Stimulated activated effector memory CD8-positive, alpha-beta T cell treated with anti-CD3 and anti-CD28 coated beads, Interleukin-12 subunit alpha, Interleukin-12 subunit beta, amount 100 ng/mL, for 72 hours (primary cell): ENCODE measurements at regions not wholly inside any gene's neighbourhood (a gene's known extent, or its start where the extent isn't known, plus 50 kb on each side); places are given as distances from the start of the nearest gene placed in this dataset.
"Not testable (repeated sequence)": the region's sequence is repeated elsewhere in the genome, so short reads cannot be mapped to it uniquely, and the experiment has no call there.

ENCODE experiments used
- ATAC-seq: fragments of 150-1000 bp; cut with Tn5 transposase; 2 replicates; pipeline ENCODE4 v1.10.0; 2021
- DNase-seq, 2 donors: peaks; one replicate each; pipeline ENCODE4 v3.0.0; 2021 to 2022; ENCODE audit warnings: low spot score in 2 of 2
- H3K27ac Mint-ChIP-seq: one replicate; pipeline ENCODE4 v1.8.0; 2022; ENCODE audit warnings: mild to moderate bottlenecking, mixed read lengths
- H3K36me3 Mint-ChIP-seq: one replicate; pipeline ENCODE4 v1.8.0; 2022; ENCODE audit warnings: mild to moderate bottlenecking, mixed read lengths
- H3K4me1 Mint-ChIP-seq: one replicate; pipeline ENCODE4 v1.8.0; 2022; ENCODE audit warnings: mixed read lengths
- H3K4me3 Mint-ChIP-seq: one replicate; pipeline ENCODE4 v1.8.0; 2022; ENCODE audit warnings: mild to moderate bottlenecking, mixed read lengths
- H3K9me3 Mint-ChIP-seq: one replicate; pipeline ENCODE4 v1.8.0; 2022; ENCODE audit warnings: mixed read lengths

DNA sequence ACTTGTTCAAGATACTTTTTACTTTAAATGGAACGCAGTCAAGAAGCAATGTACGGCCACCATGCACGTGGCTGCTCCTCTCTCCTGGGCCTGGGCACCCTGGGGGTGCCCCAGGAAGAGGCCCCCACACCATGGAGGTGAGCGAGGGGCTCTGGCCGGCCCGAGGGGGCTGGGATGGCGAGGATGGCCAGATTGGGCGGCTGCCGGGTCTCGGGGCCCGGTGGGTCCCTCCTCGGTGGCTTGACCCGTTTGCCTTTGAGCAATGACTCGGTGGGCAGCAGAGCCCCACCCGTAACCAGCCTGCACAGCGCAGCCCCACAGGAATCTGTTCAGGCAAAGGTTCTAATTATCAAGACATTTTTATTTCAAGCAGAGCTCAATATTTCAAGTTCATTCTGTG, 167.4 kb downstream of the BRD1 start:
- no peak overlapping the region for H3K4me3 Mint-ChIP-seq

DNA sequence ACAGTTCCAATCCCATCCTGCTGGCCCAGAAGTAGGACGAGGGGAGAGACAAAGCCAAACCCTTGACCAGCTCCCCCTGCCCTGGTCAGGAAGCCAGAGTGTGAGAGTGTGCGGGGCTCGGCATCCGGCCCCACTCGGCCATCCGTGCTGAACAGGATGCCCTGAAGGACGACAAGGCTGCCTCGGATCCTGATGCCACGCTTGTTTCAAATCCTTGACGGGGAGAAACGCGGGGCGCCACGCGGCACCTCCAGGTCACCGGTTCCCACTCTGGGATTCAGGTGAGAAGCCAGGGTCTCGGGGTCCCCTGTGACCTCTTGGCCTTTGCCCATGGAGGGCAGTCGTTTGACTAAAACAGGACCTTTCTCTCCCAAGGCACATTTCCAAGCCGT, 167.8 kb downstream of the BRD1 start:
- H3K9me3 Mint-ChIP-seq = no peaks in the 10 kb centered on the region

More for the DNA sequence above, 167.4 kb downstream of the BRD1 start:
- Mint-ChIP-seq H3K36me3 (peaks cover 16% of the 10 kb centered on the region), H3K4me1 (peaks cover 21% of the 10 kb centered on the region), H3K27ac (no peak overlapping the region), H3K9me3 (no peaks in the 10 kb centered on the region)
- DNase-seq = no peak
- no peak for ATAC-seq

DNA sequence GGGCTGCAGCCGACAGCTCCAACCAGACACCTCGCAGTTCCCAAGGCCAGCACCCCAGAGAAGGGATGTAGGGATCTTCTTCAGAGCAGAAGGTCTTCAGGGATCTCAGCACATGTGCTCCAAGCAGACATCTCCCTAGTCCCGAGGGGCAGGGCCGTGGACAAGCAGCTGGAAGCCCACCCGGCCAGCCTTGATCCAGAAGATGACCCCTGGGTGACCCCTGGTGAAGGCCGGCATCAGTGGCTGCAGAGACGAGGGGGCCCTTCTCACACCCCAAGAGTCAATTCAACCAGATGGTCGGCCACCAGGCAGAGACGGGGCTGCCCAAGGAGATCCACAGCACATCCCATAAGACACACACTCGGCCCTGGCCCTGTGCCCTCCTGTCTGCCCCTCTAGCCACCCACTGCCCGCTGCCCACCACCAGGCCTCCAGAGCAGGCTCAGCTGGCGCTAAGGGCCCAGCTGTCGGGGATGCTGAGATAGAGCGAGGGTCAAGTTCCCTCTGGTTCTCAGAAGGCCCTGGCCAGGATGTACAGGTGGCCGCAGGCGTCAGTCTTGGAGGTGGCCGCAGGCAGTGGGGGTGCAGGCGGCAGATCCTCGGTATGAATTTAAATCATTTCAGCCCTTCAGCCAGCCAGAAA, 168.3 kb downstream of the BRD1 start:
- no peak for DNase-seq
- Mint-ChIP-seq H3K36me3 (peaks cover 25% of the 10 kb centered on the region), H3K27ac (no peak overlapping the region), H3K4me1 (peaks cover 28% of the 10 kb centered on the region), H3K9me3 (no peaks in the 10 kb centered on the region), H3K4me3 (no peak overlapping the region)
- ATAC-seq = no peak

More for the DNA sequence above, 167.8 kb downstream of the BRD1 start:
- no peak overlapping the region for H3K27ac Mint-ChIP-seq
- H3K36me3 Mint-ChIP-seq = peaks cover 20% of the 10 kb centered on the region
- ATAC-seq = no peak
- DNase-seq = no peak
- H3K4me1 Mint-ChIP-seq = peaks cover 25% of the 10 kb centered on the region
- H3K4me3 Mint-ChIP-seq = no peak overlapping the region

DNA sequence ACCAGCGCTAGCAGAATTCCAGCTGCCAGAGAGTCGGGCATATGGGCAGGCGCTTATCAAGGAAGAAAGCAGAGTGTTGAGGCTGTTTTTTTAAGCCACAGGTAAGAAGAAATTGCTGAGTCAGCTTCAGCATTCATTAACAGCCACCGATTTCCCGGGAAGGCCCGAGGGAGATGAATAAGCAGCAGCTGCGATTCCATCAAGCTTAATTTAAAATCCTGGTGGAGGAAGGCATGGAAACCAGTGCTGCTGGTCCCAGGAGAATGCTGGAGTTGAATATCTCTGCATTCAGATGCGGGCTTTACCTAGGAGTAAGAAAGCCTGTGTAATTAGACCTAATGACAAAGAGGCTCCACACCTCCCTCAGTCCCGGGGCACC, 168.8 kb downstream of the BRD1 start:
- H3K4me3 Mint-ChIP-seq = no peak overlapping the region
- ATAC-seq (no peak), DNase-seq (no peak)
- H3K27ac Mint-ChIP-seq = peak overlapping the region; percentile 89
- H3K36me3 Mint-ChIP-seq = peaks cover 30% of the 10 kb centered on the region
- peaks cover 28% of the 10 kb centered on the region for H3K4me1 Mint-ChIP-seq
- H3K9me3 Mint-ChIP-seq = no peaks in the 10 kb centered on the region

DNA sequence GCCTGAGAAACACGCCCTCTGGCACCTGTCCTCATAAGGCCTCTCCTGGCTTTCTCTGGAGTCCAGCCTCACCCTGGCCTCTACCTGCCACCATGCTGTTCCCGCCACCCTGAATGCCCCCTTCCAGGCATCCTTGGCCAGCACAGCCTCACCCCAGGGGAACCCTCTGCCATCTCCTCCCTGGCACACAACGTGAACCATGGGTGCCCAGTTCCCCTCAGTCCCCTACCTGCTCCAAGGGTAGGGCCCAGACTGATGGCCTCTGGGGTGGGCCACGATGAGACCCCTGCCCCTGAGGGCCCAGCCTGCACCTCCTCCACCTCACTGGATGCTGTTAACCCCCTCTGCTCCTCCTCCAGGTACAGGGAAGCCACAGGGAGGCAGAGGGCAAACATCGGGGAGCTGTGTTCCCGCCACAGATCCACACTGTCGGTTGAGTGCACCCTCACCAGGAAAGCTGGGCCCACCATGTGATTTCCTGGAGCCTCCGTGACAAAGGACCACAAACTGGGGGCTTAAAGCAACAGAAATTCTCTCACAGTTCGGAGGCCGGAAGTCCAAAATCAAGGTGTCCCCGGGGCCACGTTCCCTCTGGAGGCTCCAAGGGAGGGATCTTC, 169.6 kb downstream of the BRD1 start:
- DNase-seq (no peak), ATAC-seq (no peak)
- Mint-ChIP-seq H3K27ac (peak overlapping the region; percentile 89), H3K4me3 (peak overlapping the region; percentile 86), H3K9me3 (no peaks in the 10 kb centered on the region), H3K4me1 (peaks cover 28% of the 10 kb centered on the region), H3K36me3 (peaks cover 30% of the 10 kb centered on the region)

DNA sequence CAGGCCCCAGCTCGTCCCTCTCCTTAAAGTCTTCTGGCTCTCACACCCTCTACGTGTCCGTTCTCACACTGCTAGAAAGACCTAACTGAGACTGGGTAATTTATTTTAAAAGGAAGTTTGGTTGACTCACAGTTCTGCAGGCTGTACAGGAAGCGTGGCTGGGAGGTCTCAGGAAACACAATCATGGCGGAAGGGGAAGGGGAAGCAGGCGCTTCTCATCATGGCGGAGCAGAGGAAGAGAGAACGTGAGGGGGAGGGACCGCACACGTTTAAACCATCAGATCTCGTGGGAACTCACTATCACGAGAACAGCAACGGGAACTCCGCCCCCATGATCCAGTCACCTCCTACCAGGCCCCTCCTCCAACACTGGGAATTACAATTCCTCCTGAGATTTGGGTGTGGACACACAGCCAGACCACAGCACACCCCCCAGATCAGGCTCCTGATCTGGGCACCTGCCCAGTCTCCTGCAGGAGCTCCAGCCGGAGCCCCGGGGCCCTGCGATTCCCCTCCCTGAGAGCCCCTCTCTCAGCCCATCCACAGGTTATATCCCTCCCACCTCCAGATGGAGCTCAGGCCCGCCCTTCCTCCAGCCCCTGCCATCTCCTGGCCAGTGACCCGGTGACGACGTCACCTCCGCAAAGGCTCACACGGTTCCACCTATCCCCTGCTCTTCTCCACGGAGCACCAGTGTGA, 170.2 kb downstream of the BRD1 start:
- Mint-ChIP-seq H3K9me3 (no peaks in the 10 kb centered on the region), H3K4me3 (peak overlapping the region; percentile 86), H3K36me3 (peaks cover 34% of the 10 kb centered on the region), H3K27ac (peak overlapping the region; percentile 89), H3K4me1 (peaks cover 28% of the 10 kb centered on the region)
- peak; percentile 56 to 78 for DNase-seq
- ATAC-seq = peak; percentile 84

DNA sequence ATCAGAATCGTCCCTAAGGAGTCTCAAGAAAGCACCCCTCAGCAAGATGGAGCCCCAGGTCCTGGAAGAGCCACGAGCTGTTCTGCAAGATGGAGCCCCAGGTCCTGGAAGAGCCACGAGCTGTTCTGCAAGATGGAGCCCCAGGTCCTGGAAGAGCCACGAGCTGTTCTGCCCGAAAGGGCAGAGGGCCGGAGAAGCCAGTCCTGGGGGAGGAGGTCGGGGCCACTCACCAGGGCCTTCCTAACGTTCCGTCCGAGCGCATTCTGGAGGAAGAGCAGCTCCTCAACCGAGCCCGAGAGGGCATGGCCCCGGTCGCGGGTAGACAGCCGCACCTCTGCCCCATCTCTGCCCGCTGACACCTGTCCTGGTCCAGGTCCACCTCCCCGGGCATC, 170.8 kb downstream of the BRD1 start:
- Mint-ChIP-seq H3K4me3 (peak overlapping the region; percentile 86), H3K27ac (peak overlapping the region; percentile 89), H3K4me1 (peaks cover 28% of the 10 kb centered on the region), H3K36me3 (peaks cover 39% of the 10 kb centered on the region)
- peak; percentile 80 for ATAC-seq
- peak in 1 of 2 donors; percentile 63 for DNase-seq
- H3K9me3 Mint-ChIP-seq = not testable (repeated sequence)

DNA sequence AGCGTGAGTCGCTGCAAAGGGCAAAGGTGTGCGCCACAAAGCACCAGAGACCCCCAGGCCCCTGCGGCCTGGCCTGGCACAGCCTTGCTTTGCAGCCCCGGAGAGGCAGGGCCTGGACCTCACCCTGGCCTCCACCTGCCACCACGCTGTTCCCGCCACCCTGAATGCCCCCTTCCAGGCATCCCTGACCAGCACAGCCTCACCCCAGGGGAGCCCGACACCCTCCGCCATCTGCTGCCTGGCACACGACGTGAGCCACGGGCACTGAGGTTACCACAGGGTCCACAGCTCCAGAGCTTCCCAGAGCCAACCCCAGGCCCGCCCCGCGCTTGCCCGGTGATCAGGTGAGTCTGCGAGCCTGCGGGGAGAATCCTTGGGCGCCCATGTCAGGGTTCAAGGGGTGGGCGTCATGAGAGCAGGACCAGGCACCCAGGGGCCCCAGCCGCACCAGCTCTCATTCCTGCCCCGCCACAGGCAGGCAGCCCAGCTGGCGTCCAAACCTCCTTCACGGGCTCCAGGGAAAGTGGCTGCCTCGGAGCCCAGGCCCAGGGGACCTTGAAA, 171.3 kb downstream of the BRD1 start:
- H3K36me3 Mint-ChIP-seq = peaks cover 39% of the 10 kb centered on the region
- H3K9me3 Mint-ChIP-seq = no peaks in the 10 kb centered on the region
- ATAC-seq (no peak), DNase-seq (no peak)
- H3K4me1 Mint-ChIP-seq = peaks cover 28% of the 10 kb centered on the region
- peak overlapping the region; percentile 86 for H3K4me3 Mint-ChIP-seq
- H3K27ac Mint-ChIP-seq = peak overlapping the region; percentile 89

DNA sequence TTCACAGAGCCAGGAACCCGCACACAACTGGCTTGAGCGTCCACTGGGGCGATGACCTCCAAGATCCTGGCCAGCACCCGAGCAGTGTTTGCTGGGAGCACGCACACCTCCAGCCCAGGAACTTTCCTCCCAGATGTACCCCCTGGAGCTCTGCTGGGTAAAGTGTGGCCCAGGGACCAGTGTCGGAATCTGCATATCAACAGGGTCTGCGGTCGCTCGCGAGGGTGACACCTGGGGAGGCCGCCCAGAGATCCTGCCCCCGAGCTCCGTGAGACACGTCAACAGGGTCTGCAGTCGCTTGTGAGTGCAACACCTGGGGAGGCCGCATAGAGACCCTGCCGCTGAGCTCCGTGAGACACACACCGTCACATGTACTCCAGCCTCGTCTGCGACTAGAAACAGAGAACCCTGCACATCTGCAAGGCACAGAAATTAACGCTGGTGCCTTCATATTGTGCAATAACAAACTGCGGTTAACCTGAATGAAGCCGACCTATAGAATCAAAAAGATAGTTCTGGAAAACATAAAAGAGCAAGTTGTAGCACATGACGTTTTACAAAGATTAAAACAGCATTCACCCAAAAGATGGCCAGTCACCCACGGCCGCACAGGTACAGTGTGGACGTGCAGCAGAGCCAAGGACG, 172.4 kb downstream of the BRD1 start:
- Mint-ChIP-seq H3K9me3 (no peaks in the 10 kb centered on the region), H3K27ac (peak overlapping the region; percentile 89), H3K4me1 (peaks cover 28% of the 10 kb centered on the region), H3K36me3 (peaks cover 48% of the 10 kb centered on the region), H3K4me3 (peak overlapping the region; percentile 86)
- ATAC-seq = no peak
- DNase-seq = no peak

DNA sequence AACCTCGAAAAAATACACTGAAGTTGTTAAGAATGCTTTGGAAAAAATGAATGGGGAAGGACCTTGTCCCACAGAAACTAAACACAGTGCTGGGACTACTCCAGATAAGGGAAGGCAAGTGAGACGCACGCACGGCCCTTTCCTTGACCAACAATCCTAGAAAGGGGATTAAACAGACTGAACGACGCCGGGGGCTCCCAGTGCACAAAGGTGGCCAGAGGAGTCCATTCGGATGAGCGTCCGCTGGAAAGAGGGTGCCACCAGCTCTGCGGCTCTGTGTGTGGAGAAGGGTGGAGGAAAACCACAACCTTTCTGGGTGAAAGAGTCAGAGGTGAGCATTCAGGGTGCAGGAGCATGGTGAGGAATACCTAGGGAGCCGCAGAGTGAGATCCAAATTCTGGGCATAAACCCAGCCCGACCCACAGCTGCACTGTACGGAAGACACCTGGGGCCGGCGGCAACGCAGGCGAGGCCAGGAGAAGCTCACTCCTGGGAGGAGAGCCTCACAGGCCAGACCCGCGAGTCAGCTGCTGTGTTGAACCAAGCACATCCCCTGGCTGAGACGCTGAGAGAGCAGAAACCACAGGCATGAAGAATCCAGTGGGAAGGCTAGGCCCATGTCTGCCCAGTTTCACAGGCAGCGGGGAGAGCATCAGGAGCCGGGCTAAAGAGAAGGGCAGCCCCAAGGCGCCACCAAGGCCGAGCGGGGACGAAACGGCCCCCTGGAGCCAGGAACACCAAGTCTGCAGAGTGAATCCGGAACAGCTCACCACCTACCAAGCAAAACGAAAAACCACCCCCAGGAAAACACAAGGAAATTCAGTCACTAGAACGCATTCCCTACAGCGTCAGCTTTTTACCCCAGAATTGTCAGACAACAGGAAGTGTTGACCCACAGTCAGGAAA, 177.1 kb downstream of the BRD1 start:
- Mint-ChIP-seq H3K4me3 (no peak overlapping the region), H3K27ac (no peak overlapping the region), H3K9me3 (no peaks in the 10 kb centered on the region), H3K4me1 (peaks cover 23% of the 10 kb centered on the region), H3K36me3 (peaks cover 40% of the 10 kb centered on the region)
- DNase-seq = no peak
- no peak for ATAC-seq

DNA sequence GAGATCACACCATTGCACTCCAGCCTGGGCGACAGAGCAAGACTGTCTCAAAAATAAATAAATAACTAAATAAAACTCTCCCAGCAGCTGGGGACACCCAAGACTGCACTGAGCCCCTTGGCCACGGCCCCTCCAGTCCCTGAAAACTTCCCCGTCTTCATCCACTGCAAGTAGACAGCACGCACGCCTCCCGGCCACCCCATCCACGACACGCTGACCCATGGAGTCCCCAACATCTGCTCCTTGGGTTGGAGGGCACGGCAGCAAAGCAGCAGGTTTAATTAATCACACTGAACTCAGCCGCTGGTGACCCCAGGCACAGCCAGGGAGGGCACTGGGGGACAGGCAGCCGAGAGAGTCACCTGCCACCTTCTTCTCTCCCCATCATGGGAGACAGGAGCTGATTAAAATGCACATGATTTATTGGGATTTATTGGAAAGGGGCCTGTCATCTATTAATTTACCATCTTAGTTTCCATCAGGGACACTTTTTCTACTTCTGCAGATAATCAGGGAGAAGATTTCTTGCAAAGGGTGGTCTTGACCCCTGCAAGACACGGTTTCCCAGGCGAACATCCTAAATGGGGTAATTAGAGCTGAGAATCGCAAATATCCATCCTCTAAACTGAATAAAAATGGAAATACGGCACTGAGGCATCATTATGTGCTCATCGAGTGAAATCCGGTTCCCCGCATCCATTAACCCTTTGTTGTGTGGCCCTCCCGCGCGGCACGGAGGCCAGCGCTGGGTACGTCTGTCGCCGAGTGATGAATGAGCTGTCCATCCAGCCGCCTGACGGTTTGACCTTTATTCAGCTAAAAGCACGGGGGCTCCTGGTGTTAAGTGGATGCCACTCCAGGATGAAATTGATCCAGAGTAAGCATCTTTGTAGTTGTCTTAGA, 178.3 kb downstream of the BRD1 start:
- H3K4me3 Mint-ChIP-seq = no peak overlapping the region
- H3K27ac Mint-ChIP-seq = no peak overlapping the region
- peaks cover 28% of the 10 kb centered on the region for H3K36me3 Mint-ChIP-seq
- no peak for ATAC-seq
- no peaks in the 10 kb centered on the region for H3K9me3 Mint-ChIP-seq
- DNase-seq = no peak
- H3K4me1 Mint-ChIP-seq = peaks cover 19% of the 10 kb centered on the region

DNA sequence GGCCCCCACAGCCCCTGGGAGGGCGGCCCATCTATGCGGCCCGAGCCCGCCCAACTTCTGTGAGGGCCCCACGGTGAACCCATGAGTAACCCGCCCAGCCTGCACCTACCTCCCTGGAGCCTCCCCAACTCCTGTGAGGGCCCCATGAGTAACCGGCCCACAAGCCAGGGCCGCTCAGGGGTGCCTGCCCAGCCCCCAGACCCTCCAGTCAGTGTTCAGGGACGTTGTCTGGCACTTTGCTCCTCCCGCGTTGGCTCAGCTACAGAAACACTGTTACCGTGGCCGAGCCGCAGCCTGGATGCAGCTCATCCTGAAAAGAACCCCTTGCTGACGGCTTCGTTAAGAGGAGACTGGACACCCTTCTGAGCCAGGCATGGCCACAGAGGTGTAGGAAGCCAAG, 179.6 kb downstream of the BRD1 start:
- Mint-ChIP-seq H3K27ac (no peak overlapping the region), H3K9me3 (no peaks in the 10 kb centered on the region), H3K4me1 (peaks cover 19% of the 10 kb centered on the region)

DNA sequence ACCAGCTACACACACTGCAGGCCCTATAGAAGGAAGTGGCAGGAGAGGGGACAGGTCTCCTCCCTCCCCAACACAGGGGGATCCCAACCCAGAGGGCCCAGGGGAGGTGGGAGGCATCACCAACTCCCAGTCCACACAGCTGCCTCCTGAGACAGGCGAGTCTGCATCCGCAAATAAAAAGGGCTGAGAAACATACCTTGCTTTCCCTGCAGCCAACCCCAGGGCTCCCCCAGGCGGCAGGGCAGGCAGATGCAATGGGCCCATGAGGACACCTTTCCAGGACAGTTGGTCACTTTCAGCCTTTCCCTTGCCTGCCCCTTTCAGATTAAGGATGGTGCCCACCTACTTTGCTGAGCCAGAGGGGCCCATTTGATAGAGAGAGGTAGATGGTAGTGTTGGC, 180.0 kb downstream of the BRD1 start:
- H3K4me1 Mint-ChIP-seq = peaks cover 23% of the 10 kb centered on the region
- DNase-seq (no peak), ATAC-seq (no peak)
- peaks cover 21% of the 10 kb centered on the region for H3K36me3 Mint-ChIP-seq
- no peaks in the 10 kb centered on the region for H3K9me3 Mint-ChIP-seq
- H3K27ac Mint-ChIP-seq = no peak overlapping the region
- no peak overlapping the region for H3K4me3 Mint-ChIP-seq

More for the DNA sequence above, 179.6 kb downstream of the BRD1 start:
- DNase-seq (no peak), ATAC-seq (no peak)
- Mint-ChIP-seq H3K4me3 (no peak overlapping the region), H3K36me3 (peaks cover 23% of the 10 kb centered on the region)

DNA sequence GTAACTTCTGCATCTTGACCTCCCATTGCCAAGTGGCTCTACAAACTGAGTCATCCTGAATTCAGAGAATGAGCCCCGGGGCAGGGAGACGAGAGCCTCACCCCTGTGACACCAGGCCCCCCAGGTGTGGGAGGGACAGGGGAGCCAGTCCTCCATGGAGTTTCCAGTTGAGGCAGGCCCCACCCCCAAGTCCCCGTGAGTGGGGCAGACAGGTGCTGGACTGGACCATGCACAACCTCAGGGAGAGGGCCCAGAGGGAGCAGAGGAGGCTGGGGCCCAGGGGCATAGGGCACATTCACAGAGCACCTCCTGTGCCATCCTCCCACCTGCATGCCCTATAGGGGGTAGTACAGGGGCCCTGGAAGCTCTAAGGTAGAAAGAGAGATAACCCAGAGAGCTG, 180.8 kb downstream of the BRD1 start:
- H3K4me3 Mint-ChIP-seq = no peak overlapping the region
- DNase-seq (no peak), ATAC-seq (no peak)
- peaks cover 25% of the 10 kb centered on the region for H3K4me1 Mint-ChIP-seq
- no peaks in the 10 kb centered on the region for H3K9me3 Mint-ChIP-seq
- H3K36me3 Mint-ChIP-seq = peaks cover 14% of the 10 kb centered on the region
- no peak overlapping the region for H3K27ac Mint-ChIP-seq
